WI38 (cell line): ENCODE measurements at regions not wholly inside any gene's neighbourhood (a gene's known extent, or its start where the extent isn't known, plus 50 kb on each side); places are given as distances from the start of the nearest gene placed in this dataset.

ENCODE experiments used
- H3K4me3 ChIP-seq: 2 replicates; pipeline ENCODE4 v1.5.1; 2011; ENCODE audit warnings: low read depth, mild to moderate bottlenecking, control low read depth, low read length
- TF ChIP-seq, protein P1 (sequence below): IDR thresholded peaks from 2 replicates; pipeline ENCODE4 v1.5.1; 2012; ENCODE audit warnings: low read depth, mild to moderate bottlenecking, control low read depth, low read length

DNA sequence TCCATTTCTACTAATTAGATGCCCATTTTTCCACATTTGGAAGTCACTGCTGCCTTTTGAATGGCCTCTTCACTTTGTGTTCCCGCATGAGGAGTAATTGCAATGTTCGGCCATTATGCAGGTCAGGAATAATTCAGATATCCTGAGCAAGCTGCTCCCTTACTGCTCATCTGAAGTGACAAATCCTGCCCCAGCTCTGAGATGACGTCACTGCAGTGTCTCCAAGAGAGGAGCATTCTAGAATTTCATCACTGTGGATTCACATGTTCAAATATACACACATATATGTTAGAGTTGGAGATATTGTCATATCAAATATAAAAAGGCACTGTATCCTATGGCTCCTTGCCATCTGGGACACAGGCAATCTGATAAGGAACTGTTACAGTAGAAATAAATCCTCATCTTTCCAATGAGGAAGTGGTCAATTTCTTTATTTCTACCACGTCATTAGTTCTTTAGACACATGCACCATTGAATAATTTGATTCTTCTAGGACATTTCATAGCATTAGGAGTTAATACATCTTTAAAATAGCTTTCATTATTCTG, 706.9 kb upstream of the TENM3 start:
- TF ChIP-seq, protein P1, sequence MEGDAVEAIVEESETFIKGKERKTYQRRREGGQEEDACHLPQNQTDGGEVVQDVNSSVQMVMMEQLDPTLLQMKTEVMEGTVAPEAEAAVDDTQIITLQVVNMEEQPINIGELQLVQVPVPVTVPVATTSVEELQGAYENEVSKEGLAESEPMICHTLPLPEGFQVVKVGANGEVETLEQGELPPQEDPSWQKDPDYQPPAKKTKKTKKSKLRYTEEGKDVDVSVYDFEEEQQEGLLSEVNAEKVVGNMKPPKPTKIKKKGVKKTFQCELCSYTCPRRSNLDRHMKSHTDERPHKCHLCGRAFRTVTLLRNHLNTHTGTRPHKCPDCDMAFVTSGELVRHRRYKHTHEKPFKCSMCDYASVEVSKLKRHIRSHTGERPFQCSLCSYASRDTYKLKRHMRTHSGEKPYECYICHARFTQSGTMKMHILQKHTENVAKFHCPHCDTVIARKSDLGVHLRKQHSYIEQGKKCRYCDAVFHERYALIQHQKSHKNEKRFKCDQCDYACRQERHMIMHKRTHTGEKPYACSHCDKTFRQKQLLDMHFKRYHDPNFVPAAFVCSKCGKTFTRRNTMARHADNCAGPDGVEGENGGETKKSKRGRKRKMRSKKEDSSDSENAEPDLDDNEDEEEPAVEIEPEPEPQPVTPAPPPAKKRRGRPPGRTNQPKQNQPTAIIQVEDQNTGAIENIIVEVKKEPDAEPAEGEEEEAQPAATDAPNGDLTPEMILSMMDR = no peak
- H3K4me3 ChIP-seq = no peak overlapping the region

DNA sequence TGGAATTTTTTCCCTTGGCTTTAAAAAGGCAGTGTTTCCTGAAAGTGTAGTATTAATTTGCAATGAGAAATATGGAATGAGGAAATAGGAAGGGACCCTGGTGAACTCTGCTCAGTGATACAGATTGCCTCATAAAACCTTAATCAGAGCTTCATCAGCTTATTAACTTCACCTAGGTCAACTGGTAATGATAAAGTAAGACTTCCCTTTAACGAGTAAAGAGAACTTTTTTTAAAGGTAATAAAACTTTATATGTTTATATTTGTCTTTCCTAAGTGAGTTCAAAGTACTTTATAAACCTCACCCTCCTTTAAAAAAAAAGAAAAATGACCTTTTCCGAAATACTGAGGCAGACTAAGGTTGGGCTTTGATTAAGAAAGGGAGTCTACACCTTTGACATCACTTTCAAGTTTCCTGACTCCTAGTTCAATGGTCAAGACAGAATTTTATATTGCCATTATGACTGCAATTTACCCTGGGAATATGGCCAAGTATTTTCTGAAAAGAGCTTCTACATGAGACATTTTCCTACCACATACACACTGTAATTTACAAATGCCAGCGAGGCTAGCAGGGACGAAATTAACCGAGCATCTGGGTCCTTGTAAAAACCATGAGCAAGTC, 706.3 kb upstream of the TENM3 start:
- TF ChIP-seq, protein P1 = no peak
- H3K4me3 ChIP-seq = no peak overlapping the region

GRCh38 chr4:181538431-181538830, 704.8 kb upstream of the TENM3 start:
- TF ChIP-seq, protein P1 = no peak
- no peak overlapping the region for H3K4me3 ChIP-seq

GRCh38 chr4:181541396-181541795, 701.8 kb upstream of the TENM3 start:
- H3K4me3 ChIP-seq = no peak overlapping the region
- TF ChIP-seq, protein P1 = no peak

DNA sequence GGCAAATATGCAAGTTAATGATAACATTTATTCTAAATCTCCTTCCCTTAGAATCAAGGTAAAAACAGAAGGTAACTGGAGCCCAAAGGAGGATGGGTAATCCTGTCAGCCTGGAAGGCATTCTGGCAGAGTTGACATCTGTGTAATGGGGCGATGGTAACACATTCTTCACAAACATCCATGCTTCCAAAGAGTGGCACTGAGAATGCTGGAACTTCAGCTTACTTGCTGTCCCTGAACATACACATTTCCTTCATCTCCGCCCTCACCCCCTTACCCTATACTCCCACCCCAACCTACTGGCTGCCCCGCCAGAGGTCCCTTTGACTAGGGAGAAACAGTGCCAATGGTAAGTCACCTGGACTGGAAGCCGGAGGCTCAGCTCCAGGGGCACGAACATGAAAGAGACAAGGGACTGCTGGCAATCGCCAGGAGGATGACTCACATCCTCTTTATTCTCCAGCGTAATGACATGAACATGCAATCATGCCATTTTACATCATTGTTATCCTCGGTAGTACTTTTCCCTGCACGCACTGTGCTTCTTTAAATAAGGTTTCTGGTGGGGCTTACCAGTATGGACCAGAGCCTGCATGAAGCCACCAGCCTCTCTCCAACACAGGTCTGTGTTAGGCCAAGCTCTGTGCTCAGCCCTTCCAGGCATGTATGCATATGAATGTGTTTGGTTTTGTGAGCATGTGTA, 694.2 kb upstream of the TENM3 start:
- TF ChIP-seq, protein P1 = no peak
- no peak overlapping the region for H3K4me3 ChIP-seq

- H3K4me3 ChIP-seq = no peak overlapping the region
- TF ChIP-seq, protein P1 = no peak
Observed at GRCh38 chr4:181549576-181550188, 693.5 kb upstream of the TENM3 start.

DNA sequence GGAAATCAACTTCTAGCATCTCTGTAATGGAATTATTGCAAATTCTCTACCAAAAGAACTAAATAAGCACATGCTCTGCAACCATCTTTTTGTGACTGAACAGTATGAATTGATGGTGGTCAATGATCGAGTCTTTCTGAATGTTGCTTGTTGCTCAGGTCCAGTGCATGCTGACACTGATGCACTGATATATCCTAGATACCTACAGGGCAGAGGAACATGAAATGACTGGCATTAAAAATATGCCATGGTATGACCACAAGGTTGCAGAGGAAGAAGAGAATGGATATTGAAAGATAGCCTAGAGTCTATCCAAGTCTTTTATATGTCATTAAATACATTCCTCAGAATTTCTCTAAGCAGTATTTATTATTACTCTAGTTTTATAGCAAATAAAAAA, 692.8 kb upstream of the TENM3 start:
- H3K4me3 ChIP-seq = no peak overlapping the region
- TF ChIP-seq, protein P1 = no peak
